Keratinocyte (primary cell): ENCODE measurements at regions not wholly inside any gene's neighbourhood (a gene's known extent, or its start where the extent isn't known, plus 50 kb on each side); places are given as distances from the start of the nearest gene placed in this dataset.

Experiments
- DNase-seq: peaks from one replicate; pipeline ENCODE4 v3.0.0-alpha.2; 2011; ENCODE audit warnings: low read depth, missing footprints, low spot score
- FAIRE-seq: peaks from 2 replicates; lab custom pipeline; 2011; peaks lifted over from hg19 to GRCh38; lab: Jason Lieb, UNC
- H2AFZ ChIP-seq: 2 replicates; pipeline ENCODE4 v1.6.0; 2012; ENCODE audit warnings: low read length, control low read depth, inconsistent platforms; ENCODE audit not compliant: control insufficient read depth
- H3K27ac ChIP-seq: 2 replicates; pipeline ENCODE4 v1.5.1; 2011; ENCODE audit warnings: low read length; ENCODE audit not compliant: control insufficient read depth, insufficient read depth
- H3K27me3 ChIP-seq: 3 replicates; pipeline ENCODE4 v1.6.0; 2011; ENCODE audit warnings: low read length; ENCODE audit not compliant: control insufficient read depth, insufficient read depth; ENCODE audit errors: extremely low read depth
- H3K36me3 ChIP-seq, 2 experiments: 2 replicates in 1 of 2; 3 replicates in 1 of 2; pipeline ENCODE4 v1.5.1; 2011; ENCODE audit warnings: low read length in 2 of 2, mild to moderate bottlenecking in 1 of 2; ENCODE audit not compliant: control insufficient read depth in 2 of 2, insufficient read depth in 2 of 2; ENCODE audit errors: extremely low read depth in 1 of 2
- H3K4me1 ChIP-seq: 3 replicates; pipeline ENCODE4 v1.5.1; 2011; ENCODE audit warnings: low read length; ENCODE audit not compliant: control insufficient read depth, insufficient read depth; ENCODE audit errors: extremely low read depth
- H3K4me2 ChIP-seq: 3 replicates; pipeline ENCODE4 v1.6.0; 2011; ENCODE audit warnings: low read depth, low read length; ENCODE audit not compliant: control insufficient read depth, insufficient read depth; ENCODE audit errors: extremely low read depth
- H3K4me3 ChIP-seq, 3 experiments: fragments of 200-600 bp in 1 of 3; sonication (generic) in 1 of 3; 2 replicates in 2 of 3; 3 replicates in 1 of 3; pipeline ENCODE4 v1.5.1; 2011 to 2016; ENCODE audit warnings: low read length in 3 of 3, mild to moderate bottlenecking in 3 of 3, control low read depth in 2 of 3, inconsistent platforms in 1 of 3, low read depth in 1 of 3, mixed read lengths in 1 of 3, mixed run types in 1 of 3, moderate library complexity in 1 of 3; ENCODE audit not compliant: control insufficient read depth in 2 of 3, insufficient read depth in 2 of 3; ENCODE audit errors: extremely low read depth in 1 of 3
- H3K79me2 ChIP-seq: 2 replicates; pipeline ENCODE4 v1.6.0; 2012; ENCODE audit warnings: low read length; ENCODE audit not compliant: control insufficient read depth, insufficient read depth
- H3K9ac ChIP-seq: 3 replicates; pipeline ENCODE4 v1.6.0; 2011; ENCODE audit warnings: low read length; ENCODE audit not compliant: control insufficient read depth, insufficient read depth; ENCODE audit errors: extremely low read depth
- H3K9me1 ChIP-seq: 3 replicates; pipeline ENCODE4 v1.6.0; 2011; ENCODE audit warnings: low read length; ENCODE audit not compliant: control insufficient read depth, insufficient read depth; ENCODE audit errors: extremely low read depth
- H3K9me3 ChIP-seq: 2 replicates; pipeline ENCODE4 v1.5.1; 2012; ENCODE audit warnings: low read depth, low read length; ENCODE audit not compliant: control insufficient read depth
- H4K20me1 ChIP-seq: 3 replicates; pipeline ENCODE4 v1.6.0; 2011; ENCODE audit warnings: low read length; ENCODE audit not compliant: control insufficient read depth, insufficient read depth; ENCODE audit errors: extremely low read depth
- CTCF ChIP-seq, 3 experiments: IDR thresholded peaks in 1 of 3; conservative IDR thresholded peaks in 1 of 3; optimal IDR thresholded peaks in 1 of 3; 2 replicates in 2 of 3; 3 replicates in 1 of 3; pipeline versions ENCODE3 to v1.5.1; 2011; ENCODE audit warnings: low read length in 3 of 3, mild to moderate bottlenecking in 3 of 3, moderate library complexity in 2 of 3, control low read depth in 1 of 3, inconsistent platforms in 1 of 3; ENCODE audit not compliant: insufficient read depth in 2 of 3; ENCODE audit errors: extremely low read depth in 1 of 3
- EZH2 ChIP-seq: IDR thresholded peaks from one replicate; pipeline ENCODE4 v1.6.1; 2012; ENCODE audit warnings: inconsistent platforms, mild to moderate bottlenecking, low read length, moderate library complexity
- dilution Hi-C: fragments of 300-500 bp; cut with MboI; formaldehyde crosslinking; loops from one replicate; pipeline ENCODE4 v1.7.0; 2020; ENCODE audit warnings: low sequenced_read_pairs; ENCODE audit not compliant: extremely low pct_ligation_motif_present

- H3K79me2 ChIP-seq: no peaks in the 10 kb centered on the region
- TF ChIP-seq CTCF (optimal IDR thresholded peaks at IDR 0.05 in 1 of 3, IDR thresholded peaks at IDR 0.05 in 1 of 3, conservative IDR thresholded peaks at IDR 0.05 in 1 of 3; ENCODE audit: extremely low read depth in 1 of 3, insufficient read depth in 2 of 3, low read length in 3 of 3): no peak
- no peak for TF ChIP-seq EZH2
- dilution Hi-C loops: no loop called here
- no peak overlapping the region for H2AFZ ChIP-seq
- H3K9ac ChIP-seq: no peak overlapping the region
- H3K36me3 ChIP-seq: no peaks in the 10 kb centered on the region
- H3K4me2 ChIP-seq: no peak overlapping the region
- DNase-seq: no peak
- no peak overlapping the region for H3K4me3 ChIP-seq
- H3K27ac ChIP-seq: no peak overlapping the region
- H3K9me3 ChIP-seq: no peaks in the 10 kb centered on the region
- no peaks in the 10 kb centered on the region for H3K27me3 ChIP-seq
- no peaks in the 10 kb centered on the region for H3K4me1 ChIP-seq
- no peaks in the 10 kb centered on the region for H3K9me1 ChIP-seq
- H4K20me1 ChIP-seq: no peaks in the 10 kb centered on the region
- FAIRE-seq: no peak
Observed at GRCh38 chr10:85204814-85205213, 876.4 kb downstream of the CCSER2 start.

- Histone ChIP-seq H3K36me3 (no peaks in the 10 kb centered on the region), H2AFZ (no peak overlapping the region), H3K9ac (no peak overlapping the region), H3K4me3 (no peak overlapping the region), H3K27ac (no peak overlapping the region), H3K27me3 (no peaks in the 10 kb centered on the region), H3K9me3 (no peaks in the 10 kb centered on the region), H3K4me1 (no peaks in the 10 kb centered on the region), H3K9me1 (no peaks in the 10 kb centered on the region), H3K79me2 (no peaks in the 10 kb centered on the region), H4K20me1 (no peaks in the 10 kb centered on the region), H3K4me2 (no peak overlapping the region)
- DNase-seq (no peak), FAIRE-seq (no peak)
- dilution Hi-C loops: no loop called here
- no peak for TF ChIP-seq EZH2
Observed at GRCh38 chr10:85212526-85212925, 884.1 kb downstream of the CCSER2 start.

- Histone ChIP-seq H3K9me3 (no peaks in the 10 kb centered on the region), H3K27ac (no peak overlapping the region), H3K9ac (no peak overlapping the region), H3K36me3 (no peaks in the 10 kb centered on the region), H3K4me3 (no peak overlapping the region), H3K4me2 (no peak overlapping the region), H3K4me1 (no peaks in the 10 kb centered on the region), H4K20me1 (no peaks in the 10 kb centered on the region), H3K27me3 (no peaks in the 10 kb centered on the region), H3K9me1 (no peaks in the 10 kb centered on the region), H2AFZ (no peak overlapping the region), H3K79me2 (no peaks in the 10 kb centered on the region)
- FAIRE-seq (no peak), DNase-seq (no peak)
- dilution Hi-C loops: no loop called here
- no peak for TF ChIP-seq CTCF (optimal IDR thresholded peaks at IDR 0.05 in 1 of 3, IDR thresholded peaks at IDR 0.05 in 1 of 3, conservative IDR thresholded peaks at IDR 0.05 in 1 of 3; ENCODE audit: extremely low read depth in 1 of 3, insufficient read depth in 2 of 3, low read length in 3 of 3)
- TF ChIP-seq EZH2: no peak
Observed at GRCh38 chr10:85213493-85213892, 885.1 kb downstream of the CCSER2 start.
